HG02840 (cell line): ENCODE measurements at regions not wholly inside any gene's neighbourhood (a gene's known extent, or its start where the extent isn't known, plus 50 kb on each side); places are given as distances from the start of the nearest gene placed in this dataset.
"Not testable (repeated sequence)": the region's sequence is repeated elsewhere in the genome, so short reads cannot be mapped to it uniquely, and the experiment has no call there.

ENCODE experiments used
- ATAC-seq: cut with Tn5 transposase; IDR thresholded peaks from one replicate; pipeline ENCODE4 v1.9.1; 2021; ENCODE audit warnings: mild to moderate bottlenecking, moderate library complexity, moderate number of reproducible peaks; ENCODE audit not compliant: unreplicated experiment, low FRiP score

DNA sequence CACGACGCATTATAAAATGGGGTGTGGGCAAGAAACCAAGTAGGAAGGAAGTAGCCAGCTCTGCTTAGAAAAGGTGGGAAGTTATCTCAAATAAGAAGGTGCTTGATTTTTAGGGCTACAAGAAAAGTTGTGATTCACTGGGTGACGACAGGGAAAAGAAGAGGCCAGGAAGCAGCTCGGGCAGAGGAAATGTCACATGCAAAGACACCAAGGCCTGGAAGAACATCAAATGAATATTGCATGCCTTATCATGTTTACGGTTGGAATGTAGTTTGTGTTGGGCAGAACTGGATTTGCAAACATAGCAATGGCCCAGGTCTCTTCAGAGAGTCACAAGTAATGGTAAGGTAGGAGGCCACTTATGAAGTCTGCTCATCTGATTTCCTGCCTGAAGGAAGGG is 610.6 kb downstream of the IRS1 start:
- no peak for ATAC-seq

- no peak for ATAC-seq
These were observed 612.0 kb downstream of the IRS1 start for GRCh38 chr2:226187616-226188015.

- ATAC-seq: no peak
These were observed 612.5 kb downstream of the IRS1 start for GRCh38 chr2:226187156-226187555.

DNA sequence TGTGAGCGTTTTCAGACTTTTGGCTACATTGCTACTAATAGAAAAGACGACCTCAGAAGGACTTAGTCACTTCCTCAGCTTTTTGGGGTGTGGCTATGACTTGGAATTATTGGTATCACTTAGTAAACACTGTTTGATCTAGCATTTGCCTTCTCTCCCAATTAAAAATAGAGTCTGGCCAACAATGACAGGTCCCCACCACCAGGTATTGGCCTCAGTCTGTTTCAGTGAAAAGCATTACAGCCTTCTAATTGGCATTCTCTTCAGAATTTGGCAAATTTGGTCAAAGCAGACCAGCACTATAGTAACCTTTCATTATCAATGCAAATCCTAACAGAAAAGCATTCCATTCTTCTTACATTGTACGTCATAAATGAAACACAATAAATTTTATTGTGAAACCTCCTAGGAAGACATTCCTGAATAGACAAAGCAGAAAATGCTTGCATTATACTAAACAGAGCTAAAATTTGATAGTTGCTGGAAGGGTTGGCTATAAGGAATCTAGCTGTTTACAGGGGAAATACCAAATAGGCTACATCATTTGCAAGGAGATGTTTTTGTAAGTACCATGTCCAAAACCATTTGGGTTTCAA is 613.9 kb downstream of the IRS1 start:
- no peak for ATAC-seq

- no peak for ATAC-seq
These were observed 614.5 kb downstream of the IRS1 start for GRCh38 chr2:226184940-226185615.

DNA sequence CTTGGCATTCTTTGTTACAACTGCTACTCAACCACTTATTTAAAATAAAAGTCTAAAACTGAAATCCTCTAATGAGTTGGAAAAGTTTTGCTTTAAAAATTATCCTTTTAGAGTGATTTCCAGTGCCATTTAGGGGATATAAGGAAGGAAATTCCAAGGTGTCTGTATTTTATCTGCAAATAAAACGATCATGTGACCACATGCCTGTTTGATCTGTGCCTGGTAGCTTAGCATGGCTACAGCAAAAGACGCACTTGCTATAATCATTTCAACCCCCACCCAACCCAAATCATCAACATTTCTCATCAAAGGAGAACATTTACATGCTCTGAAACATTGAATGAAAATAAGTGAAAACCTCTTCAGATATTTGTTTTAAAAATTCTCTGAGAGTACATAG is 615.1 kb downstream of the IRS1 start:
- no peak for ATAC-seq

- no peak for ATAC-seq
These were observed 616.1 kb downstream of the IRS1 start for GRCh38 chr2:226183550-226183949.

DNA sequence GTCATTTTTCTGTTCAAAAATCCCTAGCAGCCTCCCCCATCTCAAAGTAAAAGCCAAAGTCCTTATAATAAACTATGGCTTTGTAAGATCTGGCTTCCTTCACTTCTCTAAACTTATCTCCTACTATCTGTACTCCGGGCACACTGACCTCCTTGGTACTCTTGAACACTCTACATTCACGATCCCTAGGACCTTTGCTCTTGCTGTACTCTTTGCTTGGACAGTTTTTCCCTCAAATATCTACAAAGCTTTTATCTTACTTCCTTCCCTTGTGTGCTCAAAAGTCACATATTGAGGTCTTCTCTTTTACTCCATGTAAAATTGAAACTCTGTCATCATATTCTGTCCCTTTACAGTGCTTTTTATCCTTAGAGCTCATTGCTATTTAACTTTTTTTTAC is 616.6 kb downstream of the IRS1 start:
- no peak for ATAC-seq

DNA sequence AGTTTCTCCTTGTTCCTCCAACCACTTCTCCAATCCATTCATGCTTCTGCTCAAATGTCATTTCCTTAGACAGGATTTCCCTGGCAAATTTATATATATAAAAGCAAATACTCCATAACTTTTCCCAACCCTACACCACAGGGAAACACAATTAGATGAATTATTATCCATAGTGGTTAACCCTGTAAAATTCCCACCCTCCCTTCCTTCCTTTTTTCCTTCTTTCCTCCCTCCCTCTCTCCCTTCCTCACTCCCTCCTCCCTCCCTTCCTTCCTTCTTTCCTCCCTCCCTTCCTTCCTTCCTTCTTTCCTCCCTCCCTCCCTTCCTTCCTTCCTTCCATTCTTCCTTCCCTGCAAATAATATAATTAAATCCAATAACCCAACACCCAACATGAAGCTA is 617.7 kb downstream of the IRS1 start:
- ATAC-seq: no peak

DNA sequence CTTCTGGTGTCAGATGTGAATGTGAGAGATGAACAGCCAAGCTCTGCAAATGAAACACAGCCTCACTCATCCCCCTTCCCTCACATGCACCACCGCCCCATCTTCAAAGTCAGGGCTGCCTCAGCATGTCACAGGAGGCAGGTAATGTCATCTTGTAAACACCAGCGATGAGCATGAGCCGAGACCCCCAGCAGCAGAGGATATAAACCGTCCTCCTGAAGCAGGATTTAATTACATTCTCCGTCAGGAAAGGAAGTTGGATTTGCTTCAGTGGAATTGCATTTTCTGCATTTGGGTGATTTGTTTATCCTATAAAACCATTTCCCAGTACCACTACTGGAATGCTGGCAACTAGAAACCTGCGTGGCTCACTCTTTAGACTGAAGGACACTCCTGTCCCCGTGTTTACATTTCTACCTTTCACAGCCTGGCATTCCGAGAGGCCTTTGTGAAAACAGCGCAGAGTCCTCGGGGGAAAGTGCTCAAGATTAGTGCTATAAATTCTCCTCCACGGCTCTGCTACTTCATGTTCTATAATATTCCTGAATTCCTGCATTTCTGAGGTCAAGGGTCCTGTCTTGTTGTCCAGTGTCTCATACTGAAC is 619.2 kb downstream of the IRS1 start:
- ATAC-seq: no peak

- no peak for ATAC-seq
These were observed 620.6 kb downstream of the IRS1 start for GRCh38 chr2:226179010-226179409.

GRCh38 chr2:226176283-226176984 is 623.2 kb downstream of the IRS1 start:
- ATAC-seq: no peak

GRCh38 chr2:226174390-226174789 is 625.2 kb downstream of the IRS1 start:
- no peak for ATAC-seq

DNA sequence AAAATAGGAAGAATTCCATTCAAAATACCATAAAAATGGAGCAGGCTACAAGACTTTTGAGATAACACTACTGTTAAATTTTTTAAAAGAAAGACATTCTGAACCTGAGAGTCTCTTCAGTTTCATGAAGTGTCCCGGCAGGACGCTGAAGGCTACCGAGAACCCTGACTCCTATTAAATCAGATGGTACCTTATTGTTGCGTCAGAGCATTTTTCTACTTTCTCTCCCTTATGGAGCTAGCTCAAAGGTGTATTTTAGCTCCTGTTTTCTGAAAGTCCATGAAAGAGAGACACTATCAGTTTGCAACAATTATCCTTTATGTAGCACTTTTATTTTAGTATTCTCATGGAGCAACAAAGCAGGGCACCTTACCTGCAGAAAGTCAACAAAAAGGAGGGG is 626.7 kb downstream of the IRS1 start:
- no peak for ATAC-seq

DNA sequence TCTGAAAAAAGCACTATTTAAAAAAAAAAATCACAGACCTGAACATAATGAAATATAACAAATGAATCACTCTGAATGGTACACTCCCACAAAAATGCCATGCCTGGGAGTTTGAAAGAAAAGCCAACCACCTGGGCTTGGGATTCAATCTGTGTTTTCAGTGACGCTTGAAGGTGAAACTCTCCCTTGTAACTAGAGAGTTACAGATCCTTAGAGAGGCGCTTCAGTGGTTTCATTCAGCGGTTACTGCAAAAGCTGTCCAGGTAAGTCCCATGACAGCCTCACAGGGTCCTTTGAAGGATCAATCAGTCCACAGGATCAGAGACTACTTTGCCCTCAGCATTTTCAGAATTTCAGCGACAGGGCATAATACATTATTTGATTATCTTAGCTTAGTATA is 627.3 kb downstream of the IRS1 start:
- no peak for ATAC-seq

GRCh38 chr2:226169751-226170581 is 629.7 kb downstream of the IRS1 start:
- no peak for ATAC-seq

GRCh38 chr2:226168496-226169160 is 631.0 kb downstream of the IRS1 start:
- no peak for ATAC-seq

- no peak for ATAC-seq
These were observed 635.1 kb downstream of the IRS1 start for GRCh38 chr2:226164512-226164911.

DNA sequence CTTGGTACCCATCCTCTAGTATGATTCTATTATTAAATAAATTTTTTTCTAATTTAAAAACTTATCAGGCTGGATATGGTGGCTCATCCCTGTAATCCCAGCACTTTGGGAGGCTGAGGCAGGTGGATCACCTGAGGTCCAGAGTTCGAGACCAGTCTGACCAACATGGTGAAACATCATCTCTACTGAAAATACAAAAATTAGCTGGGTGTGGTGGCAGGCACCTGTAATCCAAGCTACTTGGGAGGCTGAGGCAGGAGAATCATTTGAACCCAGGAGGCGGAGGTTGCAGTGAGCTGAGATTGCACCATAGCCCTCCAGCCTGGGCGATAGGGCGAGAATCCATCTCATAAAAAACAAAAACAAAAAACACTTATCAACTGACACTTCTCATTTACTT is 639.0 kb downstream of the IRS1 start:
- ATAC-seq: not testable (repeated sequence)

GRCh38 chr2:226159875-226160479 is 639.6 kb downstream of the IRS1 start:
- no peak for ATAC-seq
